T-helper 2 cell treated with Interferon-gamma antibody and Interleukin-4, amounts not matched to agents 100 ng/mL and 5 ng/mL, for 36 hours (primary cell): ENCODE measurements at regions not wholly inside any gene's neighbourhood (a gene's known extent, or its start where the extent isn't known, plus 50 kb on each side); places are given as distances from the start of the nearest gene placed in this dataset.

Experiments
- intact Hi-C: fragments of 100-400 bp; cut with micrococcal nuclease; formaldehyde crosslinking; loops from one replicate; pipeline ENCODE4 v1.15.1; 2023

GRCh38 chr4:14924076-14924811 is 78.0 kb upstream of the CPEB2 start:
- intact Hi-C loops, result loop anchor here (1.0 to 10.0 kb wide), 2 partner anchors 78 to 1269 kb away; partner anchors contain the start of gene CPEB2

- intact Hi-C loops, result loop anchor here (1.0 to 10.0 kb wide), 2 partner anchors 77 to 1270 kb away; partner anchors contain the start of gene CPEB2
Observed at GRCh38 chr4:14924812-14925344, 77.4 kb upstream of the CPEB2 start.

- intact Hi-C loops, result loop anchor here (10.0 kb wide), 1 partner anchor 1271 kb away; no protein-coding TSS in a partner anchor
Observed at GRCh38 chr4:14925471-14925870, 76.8 kb upstream of the CPEB2 start.

- intact Hi-C loops, result loop anchor here (10.0 kb wide), 1 partner anchor 1272 kb away; no protein-coding TSS in a partner anchor
Observed at GRCh38 chr4:14926368-14926767, 75.9 kb upstream of the CPEB2 start.

- intact Hi-C loops, result loop anchor here (10.0 kb wide), 1 partner anchor 1273 kb away; no protein-coding TSS in a partner anchor
Observed at GRCh38 chr4:14928035-14928434, 74.2 kb upstream of the CPEB2 start.

- intact Hi-C loops, result loop anchor here (10.0 kb wide), 1 partner anchor 1275 kb away; no protein-coding TSS in a partner anchor
Observed at GRCh38 chr4:14929669-14930068, 72.6 kb upstream of the CPEB2 start.

GRCh38 chr4:14934704-14935390 is 67.4 kb upstream of the CPEB2 start:
- intact Hi-C loops, result no loop called here

- intact Hi-C loops, result no loop called here
Observed at GRCh38 chr4:14943749-14944148, 58.5 kb upstream of the CPEB2 start.

GRCh38 chr4:14952352-14952751 is 49.9 kb upstream of the CPEB2 start:
- intact Hi-C loops, result no loop called here
